Activated CD4-positive, alpha-beta T cell treated with anti-CD3 and anti-CD28 coated beads, Interleukin-2, amount 50 U/mL, for 16 hours (primary cell): ENCODE measurements at regions not wholly inside any gene's neighbourhood (a gene's known extent, or its start where the extent isn't known, plus 50 kb on each side); places are given as distances from the start of the nearest gene placed in this dataset.
"Not testable (repeated sequence)": the region's sequence is repeated elsewhere in the genome, so short reads cannot be mapped to it uniquely, and the experiment has no call there.

ENCODE experiments used
- DNase-seq: peaks from one replicate; pipeline ENCODE4 v3.0.0-alpha.2; 2020

DNA sequence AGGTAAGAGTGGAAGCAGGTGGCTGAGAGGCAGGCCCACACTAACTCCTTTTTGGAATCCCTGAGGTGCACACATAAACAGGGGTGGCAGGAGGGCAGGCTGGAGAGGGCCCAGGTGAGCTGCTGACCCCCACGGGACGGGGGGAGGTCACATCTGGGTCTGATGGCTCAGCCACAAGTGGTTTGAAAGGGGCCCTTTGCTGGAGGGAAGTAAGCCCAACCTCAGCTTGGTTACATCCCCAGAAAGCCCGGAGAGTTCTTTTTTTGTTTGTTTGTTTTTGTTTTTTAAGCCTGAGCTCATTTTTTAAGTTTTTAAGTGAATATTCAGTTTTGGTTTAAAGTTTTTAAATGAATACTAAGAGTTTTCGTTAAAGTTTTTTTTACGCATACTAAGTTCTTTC is 72.8 kb upstream of the CUX1 start:
- no peak for DNase-seq

- DNase-seq = no peak
These were observed 71.1 kb upstream of the CUX1 start for GRCh38 chr7:101746314-101746713.

DNA sequence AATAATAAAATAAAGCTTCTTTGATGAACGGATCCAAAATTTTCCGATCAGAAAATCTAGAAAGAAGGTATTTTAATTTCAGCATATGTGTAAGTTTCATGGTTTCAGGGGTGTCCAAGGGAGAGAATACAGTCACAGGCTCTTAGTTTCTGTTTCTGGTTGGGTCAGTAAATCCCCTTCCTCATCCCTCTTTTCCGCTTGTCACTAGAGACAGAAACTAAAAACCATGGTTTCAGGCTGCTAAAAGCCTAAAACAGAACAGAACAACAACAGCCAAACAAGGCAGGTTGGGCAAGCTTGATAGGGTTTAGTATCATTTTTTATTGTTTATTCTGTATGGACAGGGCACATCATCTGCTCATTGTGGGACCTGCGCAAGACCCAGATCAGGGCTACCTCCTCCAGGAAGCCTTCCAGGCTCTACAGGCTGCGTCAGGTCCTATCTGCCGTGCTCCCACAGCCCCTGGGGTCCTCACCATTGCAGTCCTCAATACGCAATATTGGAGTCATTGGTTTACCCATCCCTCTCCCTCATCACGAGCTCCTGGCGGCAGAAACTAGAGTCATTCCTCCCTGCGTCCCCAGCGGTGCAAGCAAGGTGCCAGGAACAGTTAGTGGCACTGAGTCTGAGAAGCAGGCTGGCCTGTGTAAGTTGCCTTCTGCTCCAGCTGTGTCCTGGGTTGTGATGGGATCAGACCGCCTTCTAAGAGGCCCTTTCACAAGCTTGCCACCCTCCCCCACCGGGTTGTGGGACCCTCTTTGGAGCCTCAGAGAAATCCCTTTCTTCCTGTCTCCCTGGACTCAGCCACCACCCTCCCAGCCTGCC is 70.2 kb upstream of the CUX1 start:
- DNase-seq = no peak

GRCh38 chr7:101747879-101748345 is 69.5 kb upstream of the CUX1 start:
- no peak for DNase-seq

GRCh38 chr7:101749891-101750290 is 67.5 kb upstream of the CUX1 start:
- no peak for DNase-seq

- DNase-seq = no peak
These were observed 64.1 kb upstream of the CUX1 start for GRCh38 chr7:101753316-101753715.

DNA sequence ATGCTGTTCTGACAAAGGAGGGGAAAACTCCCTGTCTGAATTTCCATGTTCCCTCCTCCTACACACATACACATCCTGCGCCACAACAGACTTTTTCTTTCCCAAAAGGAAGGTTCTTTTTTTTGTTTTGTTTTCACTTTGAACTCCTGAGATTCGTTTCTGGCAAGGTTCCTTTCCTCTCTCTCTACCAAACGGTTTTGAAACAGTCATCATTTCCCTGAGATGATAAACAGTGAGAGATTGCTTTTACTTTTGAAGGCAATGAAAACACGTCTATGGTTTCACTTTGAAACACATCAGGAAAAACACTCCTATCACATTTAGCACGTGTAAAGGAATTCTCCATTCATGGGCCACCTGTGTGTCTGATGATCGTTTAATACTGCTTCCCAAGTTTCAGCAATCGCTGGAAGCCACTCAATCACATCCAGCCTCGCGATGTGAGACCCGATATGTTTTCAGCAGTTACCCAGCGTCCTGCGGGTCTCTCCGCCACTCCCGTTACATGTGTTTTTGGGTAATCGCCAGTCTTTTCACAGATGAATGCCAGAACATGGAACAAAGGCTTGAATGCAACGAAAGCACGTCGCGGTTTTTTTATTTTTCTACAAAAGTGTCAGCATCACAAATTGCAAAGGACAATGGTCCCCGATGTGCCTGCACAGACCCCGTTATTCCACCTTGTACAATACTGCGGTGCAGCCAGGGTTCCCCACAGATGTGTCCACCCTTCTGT is 62.8 kb upstream of the CUX1 start:
- peak; percentile 48 for DNase-seq

DNA sequence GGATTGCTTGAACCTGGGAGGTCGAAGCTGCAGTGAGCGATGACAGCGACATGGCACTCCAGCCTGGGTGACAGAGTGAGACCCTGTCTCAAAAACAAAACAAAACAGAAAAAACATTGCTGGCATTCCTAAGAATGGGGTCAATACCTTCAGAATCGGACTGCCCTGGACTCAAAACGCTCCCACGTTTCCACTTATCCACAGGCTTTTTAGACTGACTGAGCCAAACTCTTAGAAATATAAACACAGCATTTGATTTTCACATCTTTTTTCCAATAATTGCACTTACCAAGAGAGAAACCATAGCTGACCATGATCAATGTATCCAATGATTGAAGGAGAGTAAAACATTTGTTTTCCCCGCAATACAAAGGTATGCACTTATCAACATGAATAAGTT is 59.5 kb upstream of the CUX1 start:
- no peak for DNase-seq

DNA sequence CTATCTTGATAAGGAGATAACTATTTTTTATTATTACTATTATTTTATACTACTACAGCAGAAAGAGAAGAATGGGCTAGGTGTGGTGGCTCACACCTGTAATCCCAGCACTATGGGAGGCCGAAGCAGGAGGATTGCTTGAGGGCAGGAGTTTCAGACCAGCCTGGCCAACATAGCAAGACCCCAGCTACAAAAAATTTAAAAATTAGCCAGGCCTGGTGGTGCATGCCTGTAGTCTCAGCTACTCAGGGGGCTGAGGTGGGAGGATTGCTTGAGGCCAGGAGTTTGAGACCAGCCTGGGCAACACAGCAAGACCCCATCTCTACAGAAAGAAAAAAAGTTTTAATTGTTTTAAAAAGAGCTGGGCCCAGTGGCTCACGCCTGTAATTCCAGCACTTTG is 58.9 kb upstream of the CUX1 start:
- not testable (repeated sequence) for DNase-seq

DNA sequence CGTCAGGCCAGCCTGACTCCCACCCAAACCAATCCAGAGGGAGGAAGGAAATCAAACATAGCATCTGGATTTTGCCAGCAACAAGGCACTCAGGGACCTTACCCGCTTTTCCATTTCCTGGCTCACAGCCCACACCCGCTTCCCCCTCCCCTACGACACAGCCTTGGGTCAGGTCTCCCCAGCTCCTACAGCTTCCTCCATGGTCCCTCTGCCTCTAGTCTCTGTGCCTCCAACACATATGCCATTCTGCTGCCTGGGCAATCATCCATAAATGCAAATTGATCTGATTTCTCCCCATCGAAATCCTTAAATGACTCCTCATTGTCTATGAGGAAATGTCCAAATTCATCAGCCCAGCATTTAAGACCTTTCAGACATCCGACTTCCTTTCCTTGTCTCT is 53.2 kb upstream of the CUX1 start:
- no peak for DNase-seq

DNA sequence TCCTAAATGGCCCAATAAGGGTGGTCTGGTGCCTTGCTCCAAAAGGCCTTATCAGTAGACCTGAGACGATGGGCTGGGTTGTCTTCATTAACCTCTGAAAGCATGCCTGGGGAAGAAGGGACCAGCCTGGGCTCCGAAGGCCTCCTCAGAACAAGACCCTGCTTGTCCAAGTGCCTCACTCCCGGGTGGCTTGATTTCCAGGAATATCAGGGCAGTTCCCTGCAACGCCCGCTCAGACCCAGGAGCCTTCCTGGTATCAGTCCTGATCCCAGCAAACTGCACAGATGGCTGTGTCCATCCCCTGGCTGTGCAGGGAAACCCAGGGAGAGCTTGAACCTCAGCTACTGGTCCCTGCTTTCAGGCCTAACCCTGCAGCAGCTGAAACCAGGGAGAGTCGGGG is 49.9 kb upstream of the CUX1 start:
- no peak for DNase-seq
